OCI-LY1 (cell line): ENCODE measurements at regions not wholly inside any gene's neighbourhood (a gene's known extent, or its start where the extent isn't known, plus 50 kb on each side); places are given as distances from the start of the nearest gene placed in this dataset.

Experiments
- H2AFZ ChIP-seq: fragments of 200-600 bp; sonication (generic), shearing (Covaris generic); 2 replicates; pipeline ENCODE4 v1.6.0; 2014; ENCODE audit warnings: antibody characterized with exemption, mild to moderate bottlenecking, low read length
- H3F3A ChIP-seq: fragments of 200-600 bp; sonication (generic), shearing (Covaris generic); 2 replicates; pipeline ENCODE4 v1.6.0; 2014; ENCODE audit warnings: mild to moderate bottlenecking, antibody characterized with exemption, low read length, moderate library complexity; ENCODE audit not compliant: insufficient read depth
- H3K27ac ChIP-seq: fragments of 200-600 bp; sonication (generic); 2 replicates; pipeline ENCODE4 v1.5.1; 2014; ENCODE audit warnings: low read length, mixed run types, mild to moderate bottlenecking, low read depth; ENCODE audit not compliant: poor library complexity, severe bottlenecking
- H3K27me3 ChIP-seq: fragments of 200-600 bp; sonication (generic); 2 replicates; pipeline ENCODE4 v1.6.0; 2014; ENCODE audit warnings: antibody characterized with exemption, mild to moderate bottlenecking, low read length, moderate library complexity; ENCODE audit not compliant: insufficient read depth
- H3K36me3 ChIP-seq: fragments of 200-600 bp; sonication (generic); 2 replicates; pipeline ENCODE4 v1.6.1; 2014; ENCODE audit warnings: mild to moderate bottlenecking, antibody characterized with exemption, low read length, moderate library complexity, mixed read lengths; ENCODE audit not compliant: insufficient read depth
- H3K4me1 ChIP-seq: fragments of 200-600 bp; sonication (generic); 2 replicates; pipeline ENCODE4 v1.5.1; 2014; ENCODE audit warnings: mild to moderate bottlenecking, low read length, moderate library complexity; ENCODE audit not compliant: insufficient read depth, severe bottlenecking
- H3K4me2 ChIP-seq: fragments of 200-600 bp; sonication (generic), shearing (Covaris generic); 2 replicates; pipeline ENCODE4 v1.6.1; 2014; ENCODE audit warnings: low read length
- H3K4me3 ChIP-seq: fragments of 200-600 bp; sonication (generic); 2 replicates; pipeline ENCODE4 v1.5.1; 2014; ENCODE audit warnings: low read length, low read depth, mild to moderate bottlenecking, mixed read lengths; ENCODE audit not compliant: poor library complexity, severe bottlenecking
- H3K79me2 ChIP-seq: fragments of 200-600 bp; shearing (Covaris generic); 2 replicates; pipeline ENCODE4 v1.6.1; 2016; ENCODE audit warnings: mixed run types, low read length, mixed read lengths; ENCODE audit not compliant: insufficient read depth
- H3K9ac ChIP-seq: fragments of 200-600 bp; sonication (generic), shearing (Covaris generic); 2 replicates; pipeline ENCODE4 v1.6.1; 2014; ENCODE audit warnings: mild to moderate bottlenecking, low read length, mixed read lengths
- H3K9me2 ChIP-seq: fragments of 200-600 bp; sonication (generic), shearing (Covaris generic); 2 replicates; pipeline ENCODE4 v1.6.1; 2014; ENCODE audit warnings: low read depth, mild to moderate bottlenecking, low read length, mixed read lengths
- H3K9me3 ChIP-seq: fragments of 200-600 bp; shearing (Covaris generic); 2 replicates; pipeline ENCODE4 v1.6.1; 2014; ENCODE audit warnings: low read length, mixed read lengths
- H4K20me1 ChIP-seq: fragments of 200-600 bp; sonication (generic), shearing (Covaris generic); 2 replicates; pipeline ENCODE4 v1.6.0; 2016; ENCODE audit warnings: mild to moderate bottlenecking, low read length; ENCODE audit not compliant: insufficient read depth
- CTCF ChIP-seq: fragments of 200-600 bp; sonication (generic), shearing (Covaris generic); IDR thresholded peaks from 2 replicates; pipeline ENCODE4 v1.5.1; 2017; ENCODE audit warnings: mild to moderate bottlenecking, antibody characterized with exemption, low read length, moderate library complexity, mixed read lengths
- EZH2 ChIP-seq: fragments of 200-600 bp; sonication (generic), shearing (Covaris generic); IDR thresholded peaks from 2 replicates; pipeline ENCODE4 v1.8.0; 2017; ENCODE audit warnings: borderline replicate concordance, mixed run types, mild to moderate bottlenecking, antibody characterized with exemption, low read length, moderate library complexity, mixed read lengths

- no peak overlapping the region for H3K9ac ChIP-seq
- no peak overlapping the region for H3K4me3 ChIP-seq
- no peaks in the 10 kb centered on the region for H3K27me3 ChIP-seq
- no peak overlapping the region for H2AFZ ChIP-seq
- H3K36me3 ChIP-seq = no peaks in the 10 kb centered on the region
- H3F3A ChIP-seq = no peaks in the 10 kb centered on the region
- TF ChIP-seq EZH2 (no peak), CTCF (no peak)
- no peaks in the 10 kb centered on the region for H3K4me1 ChIP-seq
- no peaks in the 10 kb centered on the region for H3K79me2 ChIP-seq
- no peaks in the 10 kb centered on the region for H3K9me2 ChIP-seq
- no peak overlapping the region for H3K4me2 ChIP-seq
- H3K9me3 ChIP-seq = no peaks in the 10 kb centered on the region
- H4K20me1 ChIP-seq = no peaks in the 10 kb centered on the region
- no peak overlapping the region for H3K27ac ChIP-seq
Observed at GRCh38 chr2:122357998-122358397, 602.5 kb downstream of the TSN start.

GRCh38 chr2:122358729-122359128 lies 603.3 kb downstream of the TSN start:
- TF ChIP-seq CTCF (no peak), EZH2 (no peak)
- Histone ChIP-seq H3K27ac (no peak overlapping the region), H3K36me3 (no peaks in the 10 kb centered on the region), H3K4me1 (no peaks in the 10 kb centered on the region), H3K79me2 (no peaks in the 10 kb centered on the region), H2AFZ (no peak overlapping the region), H4K20me1 (no peaks in the 10 kb centered on the region), H3K9me3 (no peaks in the 10 kb centered on the region), H3K4me2 (no peak overlapping the region), H3F3A (no peaks in the 10 kb centered on the region), H3K4me3 (no peak overlapping the region), H3K9ac (no peak overlapping the region), H3K27me3 (no peaks in the 10 kb centered on the region), H3K9me2 (no peaks in the 10 kb centered on the region)

- Histone ChIP-seq H4K20me1 (no peaks in the 10 kb centered on the region), H3K79me2 (no peaks in the 10 kb centered on the region), H3K9me3 (no peaks in the 10 kb centered on the region), H3K27ac (no peak overlapping the region), H3K4me1 (no peaks in the 10 kb centered on the region), H3K4me2 (no peak overlapping the region), H3K27me3 (no peaks in the 10 kb centered on the region), H3K4me3 (no peak overlapping the region), H2AFZ (no peak overlapping the region), H3K9ac (no peak overlapping the region), H3K9me2 (no peaks in the 10 kb centered on the region), H3F3A (no peaks in the 10 kb centered on the region), H3K36me3 (no peaks in the 10 kb centered on the region)
- TF ChIP-seq EZH2 (no peak), CTCF (no peak)
Observed at GRCh38 chr2:122363885-122364284, 608.4 kb downstream of the TSN start.
